ENCODE measurements at regions not wholly inside any gene's neighbourhood (a gene's known extent, or its start where the extent isn't known, plus 50 kb on each side); places are given as distances from the start of the nearest gene placed in this dataset.

- TF ChIP-seq ZNF512B (CRISPR knock-in tag; IDR thresholded peaks at IDR 0.05; ENCODE audit: borderline replicate concordance) (no peak), ZBTB46 (CRISPR knock-in tag; IDR thresholded peaks at IDR 0.05; ENCODE audit: borderline replicate concordance) (no peak), ZFP37 (CRISPR knock-in tag; IDR thresholded peaks at IDR 0.05; ENCODE audit: borderline replicate concordance) (no peak), ZNF543 (CRISPR knock-in tag; IDR thresholded peaks at IDR 0.05) (no peak), PBX3 (CRISPR knock-in tag; IDR thresholded peaks at IDR 0.05; ENCODE audit: borderline replicate concordance) (no peak)
Measured at GRCh38 chr6:103874575-103874974, 985.1 kb downstream of the HACE1 start (continued).

GRCh38 chr6:103872678-103873077 lies 987.0 kb downstream of the HACE1 start:
- TF ChIP-seq AGO2 (optimal IDR thresholded peaks at IDR 0.05; ENCODE audit: low read depth, low read length) (no peak), BCL6 (CRISPR knock-in tag; IDR thresholded peaks at IDR 0.05) (no peak), ZNF772 (CRISPR knock-in tag; IDR thresholded peaks at IDR 0.05) (no peak)
- DNase-seq (ENCODE audit: low spot score) (no peak), ATAC-seq (no peak), FAIRE-seq (no peak)
- BruUV-seq (replicated peaks): no TSS peak
- Histone ChIP-seq H3K9ac (ENCODE audit: insufficient read depth, low read depth, low read length) (no peak overlapping the region), H3K4me3 (replicated peaks in 1 of 3; ENCODE audit: insufficient read depth in 1 of 3, low read depth in 2 of 3, low read length in 3 of 3) (no peak overlapping the region), H3K9me3 (ENCODE audit: low read length) (no peaks in the 10 kb centered on the region), H3K36me3 (replicated peaks in 1 of 2; ENCODE audit: control insufficient read depth in 1 of 2, insufficient read depth in 2 of 2, low read length in 2 of 2) (no peaks in the 10 kb centered on the region), H3K27me3 (ENCODE audit: control insufficient read depth in 1 of 2, insufficient read depth in 2 of 2, low read length in 2 of 2) (no peaks in the 10 kb centered on the region), H3K4me2 (ENCODE audit: low read depth, low read length) (no peak overlapping the region), H3K27ac (ENCODE audit: extremely low read length, insufficient read depth, low read length) (no peak overlapping the region), H3K4me1 (ENCODE audit: insufficient read depth, low read length) (no peaks in the 10 kb centered on the region), H2AFZ (ENCODE audit: low read length) (no peak overlapping the region), H4K20me1 (ENCODE audit: insufficient read depth, low read length) (no peaks in the 10 kb centered on the region), H3K79me2 (ENCODE audit: insufficient read depth, low read length) (no peaks in the 10 kb centered on the region)
- ChIA-PET POLR2A (no interaction called here), CTCF (ENCODE audit: low intra/inter-chr PET ratio, low total read pairs) (no interaction called here)
- in situ Hi-C loops (cut with HindIII; ENCODE audit: extremely low pct_ligation_motif_present, low pct_unique_long_range_greater_than_20kb): no loop called here
- intact Hi-C loops (cut with micrococcal nuclease; ENCODE audit: unreplicated experiment): no loop called here

Measured in HepG2 (cell line).